Nephron (organoid): ENCODE measurements at regions not wholly inside any gene's neighbourhood (a gene's known extent, or its start where the extent isn't known, plus 50 kb on each side); places are given as distances from the start of the nearest gene placed in this dataset.

ENCODE experiments used
- H3K27ac Mint-ChIP-seq, 3 experiments: 2 replicates each; pipeline ENCODE4 v1.8.0; 2020; ENCODE audit warnings: mixed read lengths in 3 of 3, mild to moderate bottlenecking in 2 of 3, moderate library complexity in 1 of 3
- H3K27me3 Mint-ChIP-seq: 2 replicates; pipeline ENCODE4 v1.8.0; 2021; ENCODE audit warnings: low read depth, mild to moderate bottlenecking, moderate library complexity, mixed read lengths
- H3K36me3 Mint-ChIP-seq: 2 replicates; pipeline ENCODE4 v1.8.0; 2020; ENCODE audit warnings: low read depth, mixed read lengths
- H3K4me1 Mint-ChIP-seq: 2 replicates; pipeline ENCODE4 v1.8.0; 2020; ENCODE audit warnings: mixed read lengths
- H3K4me3 Mint-ChIP-seq, 3 experiments: 2 replicates each; pipeline ENCODE4 v1.8.0; 2020; ENCODE audit warnings: mild to moderate bottlenecking in 3 of 3, mixed read lengths in 3 of 3, moderate library complexity in 2 of 3
- H3K9me3 Mint-ChIP-seq: 2 replicates; pipeline ENCODE4 v1.8.0; 2020; ENCODE audit warnings: mixed read lengths
- CTCF ChIP-seq, 3 experiments: fragments of 200-600 bp; sonication (generic); IDR thresholded peaks; one replicate each; pipeline ENCODE4 v1.5.0; 2021; ENCODE audit warnings: antibody characterized with exemption in 3 of 3; ENCODE audit not compliant: unreplicated experiment in 3 of 3

- peaks cover 5% of the 10 kb centered on the region for H3K36me3 Mint-ChIP-seq
- peaks cover 18% of the 10 kb centered on the region for H3K4me1 Mint-ChIP-seq
- no peak overlapping the region for H3K4me3 Mint-ChIP-seq
- no peaks in the 10 kb centered on the region for H3K27me3 Mint-ChIP-seq
- no peak for TF ChIP-seq CTCF (IDR thresholded peaks at IDR 0.05; ENCODE audit: unreplicated experiment in 3 of 3)
- H3K27ac Mint-ChIP-seq = peak overlapping the region in 2 of 3 experiments; percentile 86 to 96
- peaks cover 37% of the 10 kb centered on the region for H3K9me3 Mint-ChIP-seq
These were observed 140.4 kb upstream of the NPVF start for GRCh38 chr7:25368599-25369201.

- H3K27ac Mint-ChIP-seq = peak overlapping the region in 2 of 3 experiments; percentile 86 to 96
- no peak overlapping the region for H3K4me3 Mint-ChIP-seq
- H3K36me3 Mint-ChIP-seq = peaks cover 5% of the 10 kb centered on the region
- TF ChIP-seq CTCF (IDR thresholded peaks at IDR 0.05; ENCODE audit: unreplicated experiment in 3 of 3) = no peak
- H3K9me3 Mint-ChIP-seq = peaks cover 38% of the 10 kb centered on the region
- no peaks in the 10 kb centered on the region for H3K27me3 Mint-ChIP-seq
- H3K4me1 Mint-ChIP-seq = peaks cover 18% of the 10 kb centered on the region
These were observed 141.5 kb upstream of the NPVF start for GRCh38 chr7:25369786-25370185.

- Mint-ChIP-seq H3K27ac (no peak overlapping the region), H3K4me3 (no peak overlapping the region), H3K4me1 (peaks cover 27% of the 10 kb centered on the region), H3K27me3 (no peaks in the 10 kb centered on the region), H3K9me3 (peaks cover 36% of the 10 kb centered on the region), H3K36me3 (peaks cover 5% of the 10 kb centered on the region)
- TF ChIP-seq CTCF (IDR thresholded peaks at IDR 0.05; ENCODE audit: unreplicated experiment in 3 of 3) = no peak
These were observed 143.7 kb upstream of the NPVF start for GRCh38 chr7:25371972-25372371.

GRCh38 chr7:25375805-25376600, 147.7 kb upstream of the NPVF start:
- Mint-ChIP-seq H3K4me3 (no peak overlapping the region), H3K9me3 (peaks cover 21% of the 10 kb centered on the region), H3K27me3 (no peaks in the 10 kb centered on the region), H3K4me1 (peaks cover 20% of the 10 kb centered on the region), H3K27ac (peak overlapping the region; percentile 89 to 94 (median 91)), H3K36me3 (peaks cover 5% of the 10 kb centered on the region)
- no peak for TF ChIP-seq CTCF (IDR thresholded peaks at IDR 0.05; ENCODE audit: unreplicated experiment in 3 of 3)

GRCh38 chr7:25379351-25380300, 151.3 kb upstream of the NPVF start:
- Mint-ChIP-seq H3K4me1 (peaks cover 53% of the 10 kb centered on the region), H3K4me3 (no peak overlapping the region), H3K36me3 (no peaks in the 10 kb centered on the region), H3K9me3 (no peaks in the 10 kb centered on the region), H3K27ac (peak overlapping the region; percentile 43 to 96 (median 46)), H3K27me3 (peaks cover 3% of the 10 kb centered on the region)
- no peak for TF ChIP-seq CTCF (IDR thresholded peaks at IDR 0.05; ENCODE audit: unreplicated experiment in 3 of 3)
